ENCODE measurements at regions not wholly inside any gene's neighbourhood (a gene's known extent, or its start where the extent isn't known, plus 50 kb on each side); places are given as distances from the start of the nearest gene placed in this dataset.
A peak's percentile ranks its signal among the peaks of the same experiment; 100 is the strongest.

DNA sequence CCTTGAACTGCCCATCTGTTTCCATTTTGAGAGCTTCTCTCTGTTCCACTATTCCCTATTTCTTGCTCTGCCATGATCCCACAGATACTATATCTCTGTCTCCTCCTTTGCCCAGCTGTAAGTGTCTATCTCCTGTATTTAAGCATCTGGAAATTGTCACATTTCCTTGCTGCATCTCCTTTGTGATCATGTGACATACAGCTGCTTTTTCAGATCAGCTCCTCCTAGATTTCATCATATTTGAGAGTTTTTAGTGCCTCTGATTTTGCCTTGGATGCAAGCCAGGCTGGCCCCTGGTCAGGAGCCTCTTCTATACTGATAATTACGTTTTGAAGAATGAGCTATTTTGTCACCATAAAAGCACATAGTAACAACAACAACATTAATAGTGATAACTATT lies 131.7 kb upstream of the TNP1 start:
- DNase-seq (ENCODE audit: low read depth) (no peak), FAIRE-seq (no peak)
- no peak overlapping the region for H3K27ac Mint-ChIP-seq (ENCODE audit: unreplicated experiment)
- Histone ChIP-seq H3K4me2 (ENCODE audit: low read length) (no peak overlapping the region), H3K27ac (ENCODE audit: low read depth, low read length) (no peak overlapping the region), H3K4me3 (ENCODE audit: insufficient read depth, low read depth, low read length) (no peak overlapping the region), H3K4me1 (ENCODE audit: insufficient read depth, low read length) (no peaks in the 10 kb centered on the region), H3K9me3 (ENCODE audit: insufficient read depth, low read depth, low read length) (no peaks in the 10 kb centered on the region), H3K79me2 (ENCODE audit: insufficient read depth, low read length) (no peaks in the 10 kb centered on the region), H3K27me3 (ENCODE audit: insufficient read depth, low read length) (no peaks in the 10 kb centered on the region), H3K36me3 (ENCODE audit: insufficient read depth, low read length) (no peaks in the 10 kb centered on the region), H4K20me1 (ENCODE audit: insufficient read depth, low read length) (no peaks in the 10 kb centered on the region), H2AFZ (ENCODE audit: low read depth, low read length) (no peak overlapping the region), H3K9ac (ENCODE audit: low read length) (no peak overlapping the region)
- peaks cover 11% of the 10 kb centered on the region for H3K4me1 Mint-ChIP-seq (ENCODE audit: low read depth, unreplicated experiment)
- TF ChIP-seq, protein P1, sequence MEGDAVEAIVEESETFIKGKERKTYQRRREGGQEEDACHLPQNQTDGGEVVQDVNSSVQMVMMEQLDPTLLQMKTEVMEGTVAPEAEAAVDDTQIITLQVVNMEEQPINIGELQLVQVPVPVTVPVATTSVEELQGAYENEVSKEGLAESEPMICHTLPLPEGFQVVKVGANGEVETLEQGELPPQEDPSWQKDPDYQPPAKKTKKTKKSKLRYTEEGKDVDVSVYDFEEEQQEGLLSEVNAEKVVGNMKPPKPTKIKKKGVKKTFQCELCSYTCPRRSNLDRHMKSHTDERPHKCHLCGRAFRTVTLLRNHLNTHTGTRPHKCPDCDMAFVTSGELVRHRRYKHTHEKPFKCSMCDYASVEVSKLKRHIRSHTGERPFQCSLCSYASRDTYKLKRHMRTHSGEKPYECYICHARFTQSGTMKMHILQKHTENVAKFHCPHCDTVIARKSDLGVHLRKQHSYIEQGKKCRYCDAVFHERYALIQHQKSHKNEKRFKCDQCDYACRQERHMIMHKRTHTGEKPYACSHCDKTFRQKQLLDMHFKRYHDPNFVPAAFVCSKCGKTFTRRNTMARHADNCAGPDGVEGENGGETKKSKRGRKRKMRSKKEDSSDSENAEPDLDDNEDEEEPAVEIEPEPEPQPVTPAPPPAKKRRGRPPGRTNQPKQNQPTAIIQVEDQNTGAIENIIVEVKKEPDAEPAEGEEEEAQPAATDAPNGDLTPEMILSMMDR (IDR thresholded peaks at IDR 0.05; ENCODE audit: insufficient read depth, low read depth, low read length): no peak
- TF ChIP-seq EZH2 (IDR thresholded peaks at IDR 0.05; ENCODE audit: insufficient read depth, low read length): no peak
- H3K9me3 Mint-ChIP-seq (ENCODE audit: unreplicated experiment): no peaks in the 10 kb centered on the region
- peaks cover 17% of the 10 kb centered on the region for H3K27me3 Mint-ChIP-seq (ENCODE audit: low read depth, unreplicated experiment)
- no peak overlapping the region for H3K4me3 Mint-ChIP-seq (ENCODE audit: unreplicated experiment)
- H3K36me3 Mint-ChIP-seq (ENCODE audit: low read depth, unreplicated experiment): no peaks in the 10 kb centered on the region

DNA sequence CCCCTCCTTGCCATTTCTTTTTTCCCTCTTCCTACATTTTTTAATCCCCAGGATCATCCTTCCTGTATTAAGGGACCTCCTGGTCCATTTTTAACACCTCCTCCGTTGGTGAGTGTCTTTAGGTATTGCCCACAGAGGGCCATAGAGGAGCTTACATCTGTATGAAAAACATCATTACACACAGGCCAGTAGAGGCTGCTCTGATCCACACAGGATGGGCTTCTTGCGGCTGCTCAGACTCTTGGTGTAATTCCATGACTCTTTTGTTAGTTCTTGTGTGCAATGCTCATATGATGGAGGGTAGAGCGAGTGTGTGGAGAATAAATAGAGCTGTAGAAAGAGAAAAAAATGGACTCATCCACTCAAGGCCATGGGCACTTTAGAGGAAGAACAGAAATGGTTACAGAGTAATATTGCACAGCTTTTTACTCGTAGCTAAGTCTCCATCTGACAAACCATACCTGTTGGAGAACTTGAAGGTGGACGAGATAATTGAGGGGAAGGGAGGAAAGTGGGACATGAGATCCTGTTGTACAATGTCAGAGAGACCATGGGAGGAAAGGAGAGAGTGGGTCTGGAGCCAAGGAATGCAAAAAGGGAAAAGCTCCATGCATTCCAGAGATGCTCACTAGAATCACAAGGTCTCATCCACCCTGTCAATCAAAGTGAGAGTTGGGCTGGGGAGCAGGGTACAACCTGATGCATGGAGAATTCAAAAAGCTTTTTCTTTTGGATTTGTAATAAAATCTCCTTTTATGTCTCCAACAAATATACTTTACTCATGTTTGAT lies 129.7 kb upstream of the TNP1 start:
- Histone ChIP-seq H3K79me2 (ENCODE audit: insufficient read depth, low read length) (no peaks in the 10 kb centered on the region), H3K4me2 (ENCODE audit: low read length) (no peak overlapping the region), H4K20me1 (ENCODE audit: insufficient read depth, low read length) (no peaks in the 10 kb centered on the region), H3K27ac (ENCODE audit: low read depth, low read length) (no peak overlapping the region), H3K27me3 (ENCODE audit: insufficient read depth, low read length) (no peaks in the 10 kb centered on the region), H3K4me3 (ENCODE audit: insufficient read depth, low read depth, low read length) (no peak overlapping the region), H2AFZ (ENCODE audit: low read depth, low read length) (no peak overlapping the region), H3K36me3 (ENCODE audit: insufficient read depth, low read length) (no peaks in the 10 kb centered on the region), H3K9me3 (ENCODE audit: insufficient read depth, low read depth, low read length) (no peaks in the 10 kb centered on the region), H3K4me1 (ENCODE audit: insufficient read depth, low read length) (no peaks in the 10 kb centered on the region), H3K9ac (ENCODE audit: low read length) (no peak overlapping the region)
- TF ChIP-seq, protein P1 (IDR thresholded peaks at IDR 0.05; ENCODE audit: insufficient read depth, low read depth, low read length): no peak
- no peak for TF ChIP-seq EZH2 (IDR thresholded peaks at IDR 0.05; ENCODE audit: insufficient read depth, low read length)
- peaks cover 12% of the 10 kb centered on the region for H3K27me3 Mint-ChIP-seq (ENCODE audit: low read depth, unreplicated experiment)
- no peaks in the 10 kb centered on the region for H3K36me3 Mint-ChIP-seq (ENCODE audit: low read depth, unreplicated experiment)
- peaks cover 12% of the 10 kb centered on the region for H3K4me1 Mint-ChIP-seq (ENCODE audit: low read depth, unreplicated experiment)
- FAIRE-seq (no peak), DNase-seq (ENCODE audit: low read depth) (peak; percentile 30)
- no peak overlapping the region for H3K27ac Mint-ChIP-seq (ENCODE audit: unreplicated experiment)
- no peak overlapping the region for H3K4me3 Mint-ChIP-seq (ENCODE audit: unreplicated experiment)
- no peaks in the 10 kb centered on the region for H3K9me3 Mint-ChIP-seq (ENCODE audit: unreplicated experiment)

DNA sequence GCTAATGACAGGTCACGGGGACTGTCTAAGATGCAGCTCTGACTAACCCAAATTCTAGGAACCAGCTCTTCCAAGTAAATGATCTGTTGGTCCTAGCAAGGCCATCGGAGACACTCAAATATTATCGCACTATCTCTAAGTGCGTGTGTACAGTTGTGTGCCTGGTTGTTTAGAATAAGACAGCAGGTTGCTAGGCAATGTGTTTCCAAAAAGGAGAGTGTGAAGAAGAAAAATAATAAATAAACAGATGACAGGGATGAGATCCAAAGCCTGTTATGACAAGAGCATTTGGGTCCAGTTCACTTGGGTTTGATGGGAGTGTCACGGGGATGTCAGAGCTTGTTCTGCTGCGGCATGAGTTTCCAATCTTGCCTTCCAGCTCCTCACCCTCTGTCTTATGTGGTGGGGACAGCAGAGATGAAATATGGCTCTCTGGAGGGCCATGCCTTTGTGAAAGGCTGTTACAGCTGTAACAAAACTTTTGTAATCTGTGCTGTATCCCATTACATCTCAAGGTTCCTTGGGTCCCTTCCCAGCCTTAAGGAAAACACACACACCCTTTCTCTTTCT lies 127.5 kb upstream of the TNP1 start:
- Mint-ChIP-seq H3K4me3 (ENCODE audit: unreplicated experiment) (no peak overlapping the region), H3K27ac (ENCODE audit: unreplicated experiment) (no peak overlapping the region), H3K9me3 (ENCODE audit: unreplicated experiment) (no peaks in the 10 kb centered on the region), H3K4me1 (ENCODE audit: low read depth, unreplicated experiment) (peaks cover 11% of the 10 kb centered on the region), H3K36me3 (ENCODE audit: low read depth, unreplicated experiment) (no peaks in the 10 kb centered on the region), H3K27me3 (ENCODE audit: low read depth, unreplicated experiment) (peaks cover 7% of the 10 kb centered on the region)
- Histone ChIP-seq H3K27ac (ENCODE audit: low read depth, low read length) (no peak overlapping the region), H3K4me1 (ENCODE audit: insufficient read depth, low read length) (no peaks in the 10 kb centered on the region), H2AFZ (ENCODE audit: low read depth, low read length) (no peak overlapping the region), H3K4me2 (ENCODE audit: low read length) (no peak overlapping the region), H3K79me2 (ENCODE audit: insufficient read depth, low read length) (no peaks in the 10 kb centered on the region), H3K9me3 (ENCODE audit: insufficient read depth, low read depth, low read length) (no peaks in the 10 kb centered on the region), H4K20me1 (ENCODE audit: insufficient read depth, low read length) (no peaks in the 10 kb centered on the region), H3K36me3 (ENCODE audit: insufficient read depth, low read length) (no peaks in the 10 kb centered on the region), H3K9ac (ENCODE audit: low read length) (no peak overlapping the region), H3K4me3 (ENCODE audit: insufficient read depth, low read depth, low read length) (no peak overlapping the region), H3K27me3 (ENCODE audit: insufficient read depth, low read length) (no peaks in the 10 kb centered on the region)
- TF ChIP-seq, protein P1 (IDR thresholded peaks at IDR 0.05; ENCODE audit: insufficient read depth, low read depth, low read length): no peak
- TF ChIP-seq EZH2 (IDR thresholded peaks at IDR 0.05; ENCODE audit: insufficient read depth, low read length): no peak
- FAIRE-seq (no peak), DNase-seq (ENCODE audit: low read depth) (no peak)
